ENCODE measurements at regions not wholly inside any gene's neighbourhood (a gene's known extent, or its start where the extent isn't known, plus 50 kb on each side); places are given as distances from the start of the nearest gene placed in this dataset.
"Not testable (repeated sequence)": the region's sequence is repeated elsewhere in the genome, so short reads cannot be mapped to it uniquely, and the experiment has no call there.

DNA sequence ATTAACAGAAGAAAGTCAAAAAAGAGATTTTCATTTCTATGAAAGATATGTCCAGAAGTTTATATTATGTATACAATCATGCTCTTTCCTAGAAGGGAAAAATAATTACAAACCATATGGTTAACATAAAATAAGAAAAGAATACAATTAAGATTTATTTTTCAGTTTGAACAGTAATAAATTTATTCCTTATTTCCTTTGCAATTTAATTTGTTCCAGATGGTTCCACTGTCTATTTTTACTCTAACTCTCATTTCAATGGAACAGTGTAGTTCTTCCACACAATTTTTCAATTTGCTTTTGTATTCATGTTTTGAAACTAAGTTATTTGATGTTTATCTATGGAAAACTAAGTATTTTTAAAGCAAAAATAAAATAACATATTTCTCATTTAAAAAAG is 1026.3 kb downstream of the TAF11L14 start:
- Histone ChIP-seq H3K9me3 (ENCODE audit: control insufficient read depth, low read length) (peaks cover 11% of the 10 kb centered on the region), H3K4me3 (ENCODE audit: low read length) (no peak overlapping the region), H3K36me3 (ENCODE audit: control insufficient read depth, insufficient read depth, low read length) (peaks cover 53% of the 10 kb centered on the region), H3K4me1 (ENCODE audit: control insufficient read depth, insufficient read depth, low read length) (no peaks in the 10 kb centered on the region), H3K9ac (ENCODE audit: extremely low read depth, low read length, poor library complexity, severe bottlenecking) (no peak overlapping the region), H3K27ac (ENCODE audit: low read depth, low read length) (no peak overlapping the region), H3K27me3 (ENCODE audit: control insufficient read depth, insufficient read depth, low read length, poor library complexity, severe bottlenecking) (no peaks in the 10 kb centered on the region)
- peaks cover 8% of the 10 kb centered on the region for H3K4me1 Mint-ChIP-seq
- H3K27me3 Mint-ChIP-seq (ENCODE audit: insufficient read depth) = no peaks in the 10 kb centered on the region
- DNase-seq = no peak
- H3K27ac Mint-ChIP-seq = no peak overlapping the region
- peaks cover 10% of the 10 kb centered on the region for H3K9me3 Mint-ChIP-seq
- TF ChIP-seq, protein P1, sequence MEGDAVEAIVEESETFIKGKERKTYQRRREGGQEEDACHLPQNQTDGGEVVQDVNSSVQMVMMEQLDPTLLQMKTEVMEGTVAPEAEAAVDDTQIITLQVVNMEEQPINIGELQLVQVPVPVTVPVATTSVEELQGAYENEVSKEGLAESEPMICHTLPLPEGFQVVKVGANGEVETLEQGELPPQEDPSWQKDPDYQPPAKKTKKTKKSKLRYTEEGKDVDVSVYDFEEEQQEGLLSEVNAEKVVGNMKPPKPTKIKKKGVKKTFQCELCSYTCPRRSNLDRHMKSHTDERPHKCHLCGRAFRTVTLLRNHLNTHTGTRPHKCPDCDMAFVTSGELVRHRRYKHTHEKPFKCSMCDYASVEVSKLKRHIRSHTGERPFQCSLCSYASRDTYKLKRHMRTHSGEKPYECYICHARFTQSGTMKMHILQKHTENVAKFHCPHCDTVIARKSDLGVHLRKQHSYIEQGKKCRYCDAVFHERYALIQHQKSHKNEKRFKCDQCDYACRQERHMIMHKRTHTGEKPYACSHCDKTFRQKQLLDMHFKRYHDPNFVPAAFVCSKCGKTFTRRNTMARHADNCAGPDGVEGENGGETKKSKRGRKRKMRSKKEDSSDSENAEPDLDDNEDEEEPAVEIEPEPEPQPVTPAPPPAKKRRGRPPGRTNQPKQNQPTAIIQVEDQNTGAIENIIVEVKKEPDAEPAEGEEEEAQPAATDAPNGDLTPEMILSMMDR (conservative IDR thresholded peaks at IDR 0.05) = no peak
- peaks cover 66% of the 10 kb centered on the region for H3K36me3 Mint-ChIP-seq (ENCODE audit: low read depth)
- no peak overlapping the region for H3K4me3 Mint-ChIP-seq

DNA sequence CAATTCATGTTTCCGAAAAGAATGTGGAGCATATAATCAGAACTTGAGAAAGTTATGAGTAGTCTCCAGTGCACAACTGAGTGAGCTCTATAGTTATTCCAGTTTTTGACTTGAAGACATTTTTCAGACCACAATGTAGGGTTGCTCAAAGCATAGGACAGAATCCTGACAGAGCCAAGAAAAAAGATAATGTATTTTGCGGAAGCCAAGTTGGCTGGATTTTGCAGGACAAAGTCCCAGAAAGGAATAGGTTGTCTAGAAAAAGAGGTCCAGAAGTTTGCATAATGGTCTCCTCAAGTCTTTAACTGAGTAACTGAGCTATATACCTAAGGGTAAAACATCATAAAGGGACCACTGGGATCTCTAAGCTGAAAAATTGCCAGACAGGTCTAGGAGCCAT is 1028.0 kb downstream of the TAF11L14 start:
- TF ChIP-seq, protein P1 (conservative IDR thresholded peaks at IDR 0.05) = no peak
- Histone ChIP-seq H3K9ac (ENCODE audit: extremely low read depth, low read length, poor library complexity, severe bottlenecking) (no peak overlapping the region), H3K4me3 (ENCODE audit: low read length) (no peak overlapping the region), H3K9me3 (ENCODE audit: control insufficient read depth, low read length) (peaks cover 6% of the 10 kb centered on the region), H3K27me3 (ENCODE audit: control insufficient read depth, insufficient read depth, low read length, poor library complexity, severe bottlenecking) (no peaks in the 10 kb centered on the region), H3K27ac (ENCODE audit: low read depth, low read length) (no peak overlapping the region), H3K4me1 (ENCODE audit: control insufficient read depth, insufficient read depth, low read length) (no peaks in the 10 kb centered on the region), H3K36me3 (ENCODE audit: control insufficient read depth, insufficient read depth, low read length) (peaks cover 61% of the 10 kb centered on the region)
- Mint-ChIP-seq H3K27me3 (ENCODE audit: insufficient read depth) (no peaks in the 10 kb centered on the region), H3K4me1 (peaks cover 12% of the 10 kb centered on the region), H3K27ac (no peak overlapping the region), H3K9me3 (no peaks in the 10 kb centered on the region), H3K36me3 (ENCODE audit: low read depth) (peaks cover 63% of the 10 kb centered on the region), H3K4me3 (no peak overlapping the region)
- no peak for DNase-seq
- 93 to 100% methylated on average over 1 to 2 of the region's 2 CpGs for WGBS, 2 experiments (ENCODE audit: insufficient coverage in 1 of 2, insufficient read length in 1 of 2)

DNA sequence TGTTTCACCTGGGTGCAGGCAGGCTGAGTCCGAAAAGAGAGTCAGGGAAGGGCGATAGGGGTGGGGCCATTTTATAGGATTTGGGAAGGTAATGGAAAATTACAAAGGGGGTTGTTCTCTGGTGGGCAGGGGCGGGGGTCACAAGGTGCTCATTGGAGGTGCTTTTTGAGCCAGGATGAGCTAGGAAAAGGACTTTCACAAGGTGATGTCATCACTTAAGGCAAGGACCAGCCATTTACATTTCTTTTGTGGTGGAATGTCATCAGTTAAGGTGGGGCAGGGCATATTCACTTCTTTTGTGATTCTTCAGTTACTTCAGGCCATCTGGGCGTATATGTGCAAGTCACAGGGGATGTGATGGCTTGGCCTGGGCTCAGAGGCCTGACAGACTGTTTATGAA is 1040.0 kb downstream of the TAF11L14 start:
- H3K4me1 ChIP-seq (ENCODE audit: control insufficient read depth, insufficient read depth, low read length); H3K27me3 ChIP-seq (ENCODE audit: control insufficient read depth, insufficient read depth, low read length, poor library complexity, severe bottlenecking); H3K4me3 ChIP-seq (ENCODE audit: low read length); H3K9me3 ChIP-seq (ENCODE audit: control insufficient read depth, low read length); H3K36me3 ChIP-seq (ENCODE audit: control insufficient read depth, insufficient read depth, low read length); H3K9me3 Mint-ChIP-seq; H3K27me3 Mint-ChIP-seq (ENCODE audit: insufficient read depth); H3K36me3 Mint-ChIP-seq (ENCODE audit: low read depth); H3K27ac ChIP-seq (ENCODE audit: low read depth, low read length); H3K9ac ChIP-seq (ENCODE audit: extremely low read depth, low read length, poor library complexity, severe bottlenecking): not testable (repeated sequence)
- 49% methylated on average over 2 of the region's 4 CpGs; no CpG with 5 or more reads in 1 of the 2 experiments for WGBS, 2 experiments (ENCODE audit: insufficient coverage in 1 of 2, insufficient read length in 1 of 2)
- peak; percentile 76 for DNase-seq
- Mint-ChIP-seq H3K4me3 (peak overlapping the region; percentile 89), H3K27ac (peak overlapping the region; percentile 82), H3K4me1 (peaks cover 30% of the 10 kb centered on the region)

DNA sequence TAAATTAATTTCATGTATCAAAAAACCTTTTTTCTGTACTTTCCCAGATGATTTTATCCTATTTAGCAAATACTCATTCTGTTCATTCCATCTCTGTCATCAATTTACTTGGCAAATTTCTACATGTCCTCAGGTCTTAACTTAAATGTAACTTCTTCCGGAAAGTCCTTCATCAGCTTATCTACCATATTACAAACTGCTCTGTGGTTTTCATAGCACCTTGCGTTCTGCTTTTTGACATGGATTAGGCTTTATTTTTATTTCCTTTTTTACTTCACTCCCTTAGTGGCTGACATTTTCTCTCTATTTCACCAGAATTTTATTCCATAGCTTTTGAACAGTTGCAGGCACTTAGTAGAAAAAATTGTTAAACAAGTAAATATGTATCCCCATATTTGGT is 1040.8 kb downstream of the TAF11L14 start:
- TF ChIP-seq, protein P1 (conservative IDR thresholded peaks at IDR 0.05) = no peak
- H3K4me3 Mint-ChIP-seq = no peak overlapping the region

More for the DNA sequence above, 1040.8 kb downstream of the TAF11L14 start:
- Mint-ChIP-seq H3K27ac (no peak overlapping the region), H3K4me1 (peaks cover 25% of the 10 kb centered on the region), H3K36me3 (ENCODE audit: low read depth) (peaks cover 4% of the 10 kb centered on the region), H3K9me3 (no peaks in the 10 kb centered on the region), H3K27me3 (ENCODE audit: insufficient read depth) (no peaks in the 10 kb centered on the region)
- Histone ChIP-seq H3K9me3 (ENCODE audit: control insufficient read depth, low read length) (no peaks in the 10 kb centered on the region), H3K9ac (ENCODE audit: extremely low read depth, low read length, poor library complexity, severe bottlenecking) (no peak overlapping the region), H3K36me3 (ENCODE audit: control insufficient read depth, insufficient read depth, low read length) (no peaks in the 10 kb centered on the region), H3K4me3 (ENCODE audit: low read length) (no peak overlapping the region), H3K4me1 (ENCODE audit: control insufficient read depth, insufficient read depth, low read length) (no peaks in the 10 kb centered on the region), H3K27ac (ENCODE audit: low read depth, low read length) (no peak overlapping the region), H3K27me3 (ENCODE audit: control insufficient read depth, insufficient read depth, low read length, poor library complexity, severe bottlenecking) (no peaks in the 10 kb centered on the region)
- WGBS, 2 experiments (ENCODE audit: insufficient coverage in 1 of 2, insufficient read length in 1 of 2) = 83 to 97% methylated on average over 1 to 2 of the region's 2 CpGs
- DNase-seq = no peak

Measured in endodermal cell (in vitro differentiated cells).